ENCODE measurements at regions not wholly inside any gene's neighbourhood (a gene's known extent, or its start where the extent isn't known, plus 50 kb on each side); places are given as distances from the start of the nearest gene placed in this dataset.

DNA sequence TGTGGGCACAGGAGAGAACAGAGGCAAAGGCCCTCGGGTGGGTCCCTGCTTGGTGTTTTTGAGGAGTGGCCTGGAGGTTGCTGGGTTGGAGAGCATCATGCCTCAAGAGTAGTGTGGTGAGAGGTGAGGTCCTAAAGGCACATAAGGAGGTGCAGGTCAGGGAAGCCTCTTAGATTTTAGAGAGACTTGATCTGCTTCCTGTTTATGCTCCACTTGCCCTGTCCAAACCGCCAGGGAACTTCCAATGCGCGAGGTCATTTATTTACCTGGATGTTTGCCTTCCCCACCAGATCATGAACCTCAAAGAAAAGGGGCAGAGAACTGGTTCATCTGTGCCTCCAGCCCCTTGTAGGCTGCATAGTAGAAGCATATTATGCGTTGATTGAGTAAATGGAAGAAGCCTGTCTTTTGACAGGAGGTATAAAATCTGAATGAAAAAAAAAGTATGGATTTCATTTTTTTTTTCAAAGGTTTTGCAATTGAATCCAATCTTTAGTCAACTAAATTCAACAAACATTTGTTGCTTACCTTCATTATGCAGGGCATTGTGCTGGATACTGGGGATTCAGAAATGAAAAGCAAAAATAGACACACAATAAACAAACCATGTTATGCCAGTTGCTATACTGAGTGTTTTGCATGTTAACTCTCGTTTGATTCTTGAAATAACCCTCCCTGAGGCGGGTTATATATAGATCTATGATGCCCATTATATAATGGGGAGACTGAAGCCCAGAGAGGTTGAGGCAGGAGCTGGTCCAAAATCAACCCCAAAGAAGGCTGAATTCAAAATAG is 485.2 kb downstream of the VRK1 start:
- TF ChIP-seq, protein P1, sequence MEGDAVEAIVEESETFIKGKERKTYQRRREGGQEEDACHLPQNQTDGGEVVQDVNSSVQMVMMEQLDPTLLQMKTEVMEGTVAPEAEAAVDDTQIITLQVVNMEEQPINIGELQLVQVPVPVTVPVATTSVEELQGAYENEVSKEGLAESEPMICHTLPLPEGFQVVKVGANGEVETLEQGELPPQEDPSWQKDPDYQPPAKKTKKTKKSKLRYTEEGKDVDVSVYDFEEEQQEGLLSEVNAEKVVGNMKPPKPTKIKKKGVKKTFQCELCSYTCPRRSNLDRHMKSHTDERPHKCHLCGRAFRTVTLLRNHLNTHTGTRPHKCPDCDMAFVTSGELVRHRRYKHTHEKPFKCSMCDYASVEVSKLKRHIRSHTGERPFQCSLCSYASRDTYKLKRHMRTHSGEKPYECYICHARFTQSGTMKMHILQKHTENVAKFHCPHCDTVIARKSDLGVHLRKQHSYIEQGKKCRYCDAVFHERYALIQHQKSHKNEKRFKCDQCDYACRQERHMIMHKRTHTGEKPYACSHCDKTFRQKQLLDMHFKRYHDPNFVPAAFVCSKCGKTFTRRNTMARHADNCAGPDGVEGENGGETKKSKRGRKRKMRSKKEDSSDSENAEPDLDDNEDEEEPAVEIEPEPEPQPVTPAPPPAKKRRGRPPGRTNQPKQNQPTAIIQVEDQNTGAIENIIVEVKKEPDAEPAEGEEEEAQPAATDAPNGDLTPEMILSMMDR (conservative IDR thresholded peaks at IDR 0.05): no peak
- no peak for TF ChIP-seq ZFX (IDR thresholded peaks at IDR 0.05)
